Liver (tissue), 8 donors: ENCODE measurements at regions not wholly inside any gene's neighbourhood (a gene's known extent, or its start where the extent isn't known, plus 50 kb on each side); places are given as distances from the start of the nearest gene placed in this dataset.

Source experiments
- DNase-seq: peaks from one replicate; pipeline ENCODE4 v3.0.0-alpha.2; 2017; ENCODE audit warnings: low spot score
- H3K27ac ChIP-seq, 2 donors: one replicate each; pipeline ENCODE4 v1.7.0; 2013; ENCODE audit warnings: inconsistent platforms in 2 of 2, low read length in 2 of 2, control low read depth in 1 of 2, low read depth in 1 of 2, mild to moderate bottlenecking in 1 of 2
- H3K27me3 ChIP-seq, 4 donors: one replicate each; pipeline versions ENCODE4 v1.6.1 to v1.7.0; 2013; ENCODE audit warnings: low read length in 3 of 4, inconsistent platforms in 1 of 4, mild to moderate bottlenecking in 1 of 4, moderate library complexity in 1 of 4; ENCODE audit not compliant: control insufficient read depth in 4 of 4, insufficient read depth in 4 of 4
- H3K36me3 ChIP-seq, 4 donors: one replicate each; pipeline versions ENCODE4 v1.6.1 to v1.7.0; 2013; ENCODE audit warnings: low read length in 3 of 4, mild to moderate bottlenecking in 3 of 4, low read depth in 1 of 4, moderate library complexity in 1 of 4; ENCODE audit not compliant: control insufficient read depth in 4 of 4, insufficient read depth in 3 of 4
- H3K4me1 ChIP-seq, 4 donors: one replicate each; pipeline versions ENCODE4 v1.6.1 to v1.7.0; 2013; ENCODE audit warnings: low read length in 3 of 4, mild to moderate bottlenecking in 3 of 4, moderate library complexity in 1 of 4; ENCODE audit not compliant: control insufficient read depth in 4 of 4, insufficient read depth in 4 of 4
- H3K4me3 ChIP-seq, 3 donors: one replicate each; pipeline versions ENCODE4 v1.6.1 to v1.7.0; 2013; ENCODE audit warnings: low read length in 3 of 3, control low read depth in 1 of 3, low read depth in 1 of 3, mild to moderate bottlenecking in 1 of 3
- H3K9ac ChIP-seq, 2 donors: one replicate each; pipeline ENCODE4 v1.7.0; 2013; ENCODE audit warnings: low read length in 2 of 2, mild to moderate bottlenecking in 2 of 2, moderate library complexity in 2 of 2, control low read depth in 1 of 2, low read depth in 1 of 2
- H3K9me3 ChIP-seq, 4 donors: one replicate each; pipeline versions ENCODE4 v1.6.1 to v1.7.0; 2013; ENCODE audit warnings: low read length in 3 of 4; ENCODE audit not compliant: control insufficient read depth in 4 of 4
- EGR1 ChIP-seq, 2 donors: IDR thresholded peaks; 2 replicates each; pipeline ENCODE4 v1.6.1; 2016 to 2018; ENCODE audit warnings: antibody characterized with exemption in 2 of 2, low read depth in 2 of 2
- FOXA1 ChIP-seq: IDR thresholded peaks from 2 replicates; pipeline ENCODE4 v1.6.1; 2016; ENCODE audit warnings: antibody characterized with exemption
- FOXA2 ChIP-seq: IDR thresholded peaks from 2 replicates; pipeline ENCODE4 v1.6.1; 2016; ENCODE audit warnings: antibody characterized with exemption
- GABPA ChIP-seq, 2 donors: IDR thresholded peaks in 1 of 2; conservative IDR thresholded peaks in 1 of 2; 2 replicates each; pipeline ENCODE4 v1.6.1; 2016; ENCODE audit warnings: antibody characterized with exemption in 2 of 2, mild to moderate bottlenecking in 1 of 2, moderate library complexity in 1 of 2
- HNF4A ChIP-seq, 2 donors: conservative IDR thresholded peaks; 2 replicates each; pipeline ENCODE4 v1.6.1; 2016; ENCODE audit warnings: antibody characterized with exemption in 2 of 2, mild to moderate bottlenecking in 2 of 2
- HNF4G ChIP-seq: IDR thresholded peaks from 2 replicates; pipeline ENCODE4 v1.6.1; 2016; ENCODE audit warnings: antibody characterized with exemption
- JUND ChIP-seq, 2 donors: IDR thresholded peaks; 2 replicates each; pipeline ENCODE4 v1.6.1; 2016; ENCODE audit warnings: antibody characterized with exemption in 2 of 2
- NR2F2 ChIP-seq: IDR thresholded peaks from 2 replicates; pipeline ENCODE4 v1.6.1; 2016; ENCODE audit warnings: antibody characterized with exemption
- RAD21 ChIP-seq, 2 donors: IDR thresholded peaks; 2 replicates each; pipeline ENCODE4 v1.6.1; 2016; ENCODE audit warnings: antibody characterized with exemption in 2 of 2, mild to moderate bottlenecking in 2 of 2
- RXRA ChIP-seq, 2 donors: IDR thresholded peaks; 2 replicates each; pipeline ENCODE4 v1.6.1; 2017 to 2018; ENCODE audit warnings: antibody characterized with exemption in 2 of 2, mild to moderate bottlenecking in 1 of 2
- SP1 ChIP-seq: IDR thresholded peaks from 2 replicates; pipeline ENCODE4 v1.6.1; 2018; ENCODE audit warnings: antibody characterized with exemption, mild to moderate bottlenecking
- TAF1 ChIP-seq: conservative IDR thresholded peaks from 2 replicates; pipeline ENCODE4 v1.6.1; 2016; ENCODE audit warnings: antibody characterized with exemption, mild to moderate bottlenecking
- YY1 ChIP-seq: IDR thresholded peaks from 2 replicates; pipeline ENCODE4 v1.6.1; 2016; ENCODE audit warnings: antibody characterized with exemption, mild to moderate bottlenecking
- whole genome bisulfite sequencing: extraction: QIAGEN DNeasy Blood & Tissue Kit; methylation state at CpG from one replicate; pipeline ENCODE4 v1.1.7; 2013; 5-methylcytosine and 5-hydroxymethylcytosine counted together
- TF ChIP-seq, protein P1 (sequence below): IDR thresholded peaks from 2 replicates; pipeline ENCODE4 v1.6.1; 2016; ENCODE audit warnings: antibody characterized with exemption
- TF ChIP-seq, protein P2 (sequence below): IDR thresholded peaks from 2 replicates; pipeline ENCODE4 v1.6.1; 2016; ENCODE audit warnings: antibody characterized with exemption, mild to moderate bottlenecking
- TF ChIP-seq, protein P3 (sequence below): fragments of 150-350 bp; IDR thresholded peaks from 2 replicates; pipeline ENCODE4 v1.5.1; 2017; ENCODE audit warnings: improper control_type of control experiment, low read depth, low read length; ENCODE audit not compliant: missing input control
- TF ChIP-seq, protein P4 (sequence below): IDR thresholded peaks from 2 replicates; pipeline ENCODE4 v1.6.1; 2016; ENCODE audit warnings: antibody characterized with exemption
- TF ChIP-seq, protein P5 (sequence below): IDR thresholded peaks from 2 replicates; pipeline ENCODE4 v1.6.1; 2016; ENCODE audit warnings: antibody characterized with exemption
- donor health status: healthy.
- donor health status: healthy.
- donor health status: healthy.
- donor health status: healthy.
- donor health status: healthy.

DNA sequence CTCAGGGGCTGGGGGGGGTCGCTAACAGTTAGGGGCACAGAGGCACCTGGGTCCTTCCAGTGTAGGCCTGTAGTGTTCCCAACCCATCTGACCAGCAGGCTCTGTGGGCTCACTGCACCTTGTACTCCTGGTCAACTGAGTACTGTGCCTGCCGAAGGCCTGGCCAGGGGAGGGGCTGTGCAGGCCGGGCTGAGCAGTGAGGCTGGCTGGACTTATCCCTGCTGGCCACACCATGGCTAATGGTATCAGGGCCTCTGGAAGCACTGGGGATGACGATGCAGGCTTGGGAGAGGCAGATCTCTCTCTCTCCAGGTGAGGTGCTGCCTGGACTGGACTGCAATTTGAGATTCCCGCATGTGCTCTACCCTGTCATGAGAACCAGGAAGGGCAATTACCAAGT lies 58.9 kb upstream of the SDK2 start:
- Histone ChIP-seq H3K27me3 (peaks cover 0 to 5% (median 0%) of the 10 kb centered on the region in 4 donors), H3K36me3 (no peaks in the 10 kb centered on the region), H3K4me1 (peaks cover 0 to 2% (median 0%) of the 10 kb centered on the region in 4 donors), H3K9ac (no peak overlapping the region), H3K9me3 (no peaks in the 10 kb centered on the region), H3K4me3 (no peak overlapping the region), H3K27ac (no peak overlapping the region)
- no peak for DNase-seq
- 59% methylated on average over 5 of the region's 5 CpGs for WGBS
- TF ChIP-seq RXRA (IDR thresholded peaks at IDR 0.05): no peak

DNA sequence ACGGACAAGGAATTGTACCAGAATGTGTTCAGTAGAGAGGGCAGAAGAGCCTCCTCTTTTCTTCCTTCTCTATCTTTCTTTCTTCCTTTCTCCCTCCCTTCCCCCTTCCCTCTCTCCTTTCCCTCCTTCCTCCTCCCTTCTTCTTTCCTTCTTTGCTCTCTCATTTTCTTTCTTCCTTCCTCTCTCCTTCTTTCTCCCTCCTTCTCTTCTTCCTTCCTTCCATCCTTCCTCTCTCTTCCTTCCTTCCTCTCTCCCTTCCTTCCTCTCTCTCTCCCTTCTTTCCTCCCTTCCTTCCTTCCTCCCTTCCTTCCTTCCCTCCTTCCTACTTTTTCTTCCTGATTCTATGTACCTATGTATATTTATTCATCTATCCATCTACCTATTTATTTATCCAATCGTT lies 59.7 kb upstream of the SDK2 start:
- no peak overlapping the region for H3K9ac ChIP-seq
- H3K4me3 ChIP-seq: no peak overlapping the region
- no peak for DNase-seq
- H3K27me3 ChIP-seq: peaks cover 0 to 3% (median 0%) of the 10 kb centered on the region in 4 donors
- WGBS: 61% methylated on average over 2 of the region's 2 CpGs
- H3K27ac ChIP-seq: no peak overlapping the region
- H3K9me3 ChIP-seq: no peaks in the 10 kb centered on the region
- no peaks in the 10 kb centered on the region for H3K36me3 ChIP-seq
- H3K4me1 ChIP-seq: no peaks in the 10 kb centered on the region
- TF ChIP-seq FOXA1 (no peak), HNF4G (no peak), RAD21 (IDR thresholded peaks at IDR 0.05) (no peak), GABPA (IDR thresholded peaks at IDR 0.05 in 1 of 2, conservative IDR thresholded peaks at IDR 0.05 in 1 of 2) (no peak), JUND (IDR thresholded peaks at IDR 0.05) (no peak), FOXA2 (no peak), RXRA (IDR thresholded peaks at IDR 0.05) (no peak), NR2F2 (no peak), TAF1 (no peak), HNF4A (conservative IDR thresholded peaks at IDR 0.05) (no peak), SP1 (no peak), EGR1 (IDR thresholded peaks at IDR 0.05; ENCODE audit: low read depth in 2 of 2) (no peak), YY1 (no peak)
- TF ChIP-seq, protein P1, sequence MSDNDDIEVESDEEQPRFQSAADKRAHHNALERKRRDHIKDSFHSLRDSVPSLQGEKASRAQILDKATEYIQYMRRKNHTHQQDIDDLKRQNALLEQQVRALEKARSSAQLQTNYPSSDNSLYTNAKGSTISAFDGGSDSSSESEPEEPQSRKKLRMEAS: no peak
- TF ChIP-seq, protein P2, sequence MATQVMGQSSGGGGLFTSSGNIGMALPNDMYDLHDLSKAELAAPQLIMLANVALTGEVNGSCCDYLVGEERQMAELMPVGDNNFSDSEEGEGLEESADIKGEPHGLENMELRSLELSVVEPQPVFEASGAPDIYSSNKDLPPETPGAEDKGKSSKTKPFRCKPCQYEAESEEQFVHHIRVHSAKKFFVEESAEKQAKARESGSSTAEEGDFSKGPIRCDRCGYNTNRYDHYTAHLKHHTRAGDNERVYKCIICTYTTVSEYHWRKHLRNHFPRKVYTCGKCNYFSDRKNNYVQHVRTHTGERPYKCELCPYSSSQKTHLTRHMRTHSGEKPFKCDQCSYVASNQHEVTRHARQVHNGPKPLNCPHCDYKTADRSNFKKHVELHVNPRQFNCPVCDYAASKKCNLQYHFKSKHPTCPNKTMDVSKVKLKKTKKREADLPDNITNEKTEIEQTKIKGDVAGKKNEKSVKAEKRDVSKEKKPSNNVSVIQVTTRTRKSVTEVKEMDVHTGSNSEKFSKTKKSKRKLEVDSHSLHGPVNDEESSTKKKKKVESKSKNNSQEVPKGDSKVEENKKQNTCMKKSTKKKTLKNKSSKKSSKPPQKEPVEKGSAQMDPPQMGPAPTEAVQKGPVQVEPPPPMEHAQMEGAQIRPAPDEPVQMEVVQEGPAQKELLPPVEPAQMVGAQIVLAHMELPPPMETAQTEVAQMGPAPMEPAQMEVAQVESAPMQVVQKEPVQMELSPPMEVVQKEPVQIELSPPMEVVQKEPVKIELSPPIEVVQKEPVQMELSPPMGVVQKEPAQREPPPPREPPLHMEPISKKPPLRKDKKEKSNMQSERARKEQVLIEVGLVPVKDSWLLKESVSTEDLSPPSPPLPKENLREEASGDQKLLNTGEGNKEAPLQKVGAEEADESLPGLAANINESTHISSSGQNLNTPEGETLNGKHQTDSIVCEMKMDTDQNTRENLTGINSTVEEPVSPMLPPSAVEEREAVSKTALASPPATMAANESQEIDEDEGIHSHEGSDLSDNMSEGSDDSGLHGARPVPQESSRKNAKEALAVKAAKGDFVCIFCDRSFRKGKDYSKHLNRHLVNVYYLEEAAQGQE: no peak
- TF ChIP-seq, protein P3, sequence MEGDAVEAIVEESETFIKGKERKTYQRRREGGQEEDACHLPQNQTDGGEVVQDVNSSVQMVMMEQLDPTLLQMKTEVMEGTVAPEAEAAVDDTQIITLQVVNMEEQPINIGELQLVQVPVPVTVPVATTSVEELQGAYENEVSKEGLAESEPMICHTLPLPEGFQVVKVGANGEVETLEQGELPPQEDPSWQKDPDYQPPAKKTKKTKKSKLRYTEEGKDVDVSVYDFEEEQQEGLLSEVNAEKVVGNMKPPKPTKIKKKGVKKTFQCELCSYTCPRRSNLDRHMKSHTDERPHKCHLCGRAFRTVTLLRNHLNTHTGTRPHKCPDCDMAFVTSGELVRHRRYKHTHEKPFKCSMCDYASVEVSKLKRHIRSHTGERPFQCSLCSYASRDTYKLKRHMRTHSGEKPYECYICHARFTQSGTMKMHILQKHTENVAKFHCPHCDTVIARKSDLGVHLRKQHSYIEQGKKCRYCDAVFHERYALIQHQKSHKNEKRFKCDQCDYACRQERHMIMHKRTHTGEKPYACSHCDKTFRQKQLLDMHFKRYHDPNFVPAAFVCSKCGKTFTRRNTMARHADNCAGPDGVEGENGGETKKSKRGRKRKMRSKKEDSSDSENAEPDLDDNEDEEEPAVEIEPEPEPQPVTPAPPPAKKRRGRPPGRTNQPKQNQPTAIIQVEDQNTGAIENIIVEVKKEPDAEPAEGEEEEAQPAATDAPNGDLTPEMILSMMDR: no peak
- TF ChIP-seq, protein P4, sequence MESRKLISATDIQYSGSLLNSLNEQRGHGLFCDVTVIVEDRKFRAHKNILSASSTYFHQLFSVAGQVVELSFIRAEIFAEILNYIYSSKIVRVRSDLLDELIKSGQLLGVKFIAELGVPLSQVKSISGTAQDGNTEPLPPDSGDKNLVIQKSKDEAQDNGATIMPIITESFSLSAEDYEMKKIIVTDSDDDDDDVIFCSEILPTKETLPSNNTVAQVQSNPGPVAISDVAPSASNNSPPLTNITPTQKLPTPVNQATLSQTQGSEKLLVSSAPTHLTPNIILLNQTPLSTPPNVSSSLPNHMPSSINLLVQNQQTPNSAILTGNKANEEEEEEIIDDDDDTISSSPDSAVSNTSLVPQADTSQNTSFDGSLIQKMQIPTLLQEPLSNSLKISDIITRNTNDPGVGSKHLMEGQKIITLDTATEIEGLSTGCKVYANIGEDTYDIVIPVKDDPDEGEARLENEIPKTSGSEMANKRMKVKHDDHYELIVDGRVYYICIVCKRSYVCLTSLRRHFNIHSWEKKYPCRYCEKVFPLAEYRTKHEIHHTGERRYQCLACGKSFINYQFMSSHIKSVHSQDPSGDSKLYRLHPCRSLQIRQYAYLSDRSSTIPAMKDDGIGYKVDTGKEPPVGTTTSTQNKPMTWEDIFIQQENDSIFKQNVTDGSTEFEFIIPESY: no peak
- TF ChIP-seq, protein P5, sequence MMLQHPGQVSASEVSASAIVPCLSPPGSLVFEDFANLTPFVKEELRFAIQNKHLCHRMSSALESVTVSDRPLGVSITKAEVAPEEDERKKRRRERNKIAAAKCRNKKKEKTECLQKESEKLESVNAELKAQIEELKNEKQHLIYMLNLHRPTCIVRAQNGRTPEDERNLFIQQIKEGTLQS: no peak
